PC-9 (cell line): ENCODE measurements at regions not wholly inside any gene's neighbourhood (a gene's known extent, or its start where the extent isn't known, plus 50 kb on each side); places are given as distances from the start of the nearest gene placed in this dataset.

Experiments used
- BruUV-seq: library from RNA; stranded (reverse); fragments of 400-500 nt; replicated peaks from 2 replicates; lab custom pipeline; 2021; lab: Mats Ljungman, UMichigan
- CTCF ChIA-PET: fragments of 300-600 bp; sonication (Branson Sonifier 250); formaldehyde crosslinking; loops from one replicate; lab custom pipeline; 2022; ENCODE audit warnings: antibody characterized with exemption; lab: Charles Lee
- POLR2A ChIA-PET: fragments of 300-600 bp; sonication (Branson Sonifier 250); formaldehyde crosslinking; loops from one replicate; lab custom pipeline; 2022; ENCODE audit warnings: antibody characterized with exemption; ENCODE audit not compliant: unreplicated experiment; lab: Charles Lee
- DNase-seq, 2 experiments: peaks; one replicate each; pipeline versions ENCODE4 v3.0.0 to v3.0.0-alpha.2; 2015 to 2022; ENCODE audit warnings: mixed read lengths in 1 of 2
- H2AFZ ChIP-seq: fragments of 200-600 bp; sonication (generic); 2 replicates; pipeline ENCODE4 v1.8.1; 2017; ENCODE audit warnings: antibody characterized with exemption
- H3F3A ChIP-seq: fragments of 200-600 bp; sonication (generic); 2 replicates; pipeline ENCODE4 v1.8.1; 2017; ENCODE audit warnings: antibody characterized with exemption, mild to moderate bottlenecking, low read depth; ENCODE audit not compliant: insufficient read depth
- H3K27ac ChIP-seq: fragments of 200-600 bp; sonication (generic); 2 replicates; pipeline ENCODE4 v1.6.1; 2016; ENCODE audit warnings: mixed run types
- H3K27me3 ChIP-seq: fragments of 200-600 bp; sonication (generic); 2 replicates; pipeline ENCODE4 v1.6.1; 2016; ENCODE audit warnings: low read depth, mixed run types; ENCODE audit not compliant: insufficient read depth
- H3K36me3 ChIP-seq: fragments of 200-600 bp; sonication (generic); 2 replicates; pipeline ENCODE4 v1.6.1; 2016; ENCODE audit warnings: low read depth, mixed run types
- H3K4me1 ChIP-seq: fragments of 200-600 bp; sonication (generic); replicated peaks from 2 replicates; pipeline ENCODE4 v1.6.1; 2016; ENCODE audit warnings: mixed run types; ENCODE audit not compliant: insufficient read depth
- H3K4me2 ChIP-seq: fragments of 200-600 bp; sonication (generic); 2 replicates; pipeline ENCODE4 v1.6.1; 2017; ENCODE audit warnings: mixed run types
- H3K4me3 ChIP-seq: fragments of 200-600 bp; sonication (generic); 2 replicates; pipeline ENCODE4 v1.6.1; 2016; ENCODE audit warnings: mixed run types
- H3K79me2 ChIP-seq: fragments of 200-600 bp; sonication (generic); 2 replicates; pipeline ENCODE4 v1.6.1; 2017; ENCODE audit warnings: low read depth, mixed run types
- H3K9me2 ChIP-seq: fragments of 200-600 bp; sonication (generic); 2 replicates; pipeline ENCODE4 v1.8.1; 2017; ENCODE audit warnings: mild to moderate bottlenecking; ENCODE audit not compliant: insufficient read depth
- H3K9me3 ChIP-seq: fragments of 200-600 bp; sonication (generic); 2 replicates; pipeline ENCODE4 v1.8.1; 2016; ENCODE audit warnings: low read depth; ENCODE audit not compliant: insufficient read depth
- H4K20me1 ChIP-seq: fragments of 200-600 bp; sonication (generic); 2 replicates; pipeline ENCODE4 v1.8.1; 2017; ENCODE audit not compliant: insufficient read depth
- CTCF ChIP-seq: fragments of 200-600 bp; sonication (generic); conservative IDR thresholded peaks from 2 replicates; pipeline ENCODE4 v1.6.1; 2017; ENCODE audit warnings: mixed run types, antibody characterized with exemption, mild to moderate bottlenecking, moderate library complexity
- EZH2 ChIP-seq: fragments of 200-600 bp; sonication (generic); IDR thresholded peaks from 2 replicates; pipeline ENCODE4 v1.8.0; 2017; ENCODE audit warnings: antibody characterized with exemption, low read depth
- intact Hi-C: fragments of 100-400 bp; cut with micrococcal nuclease; formaldehyde crosslinking; loops from one replicate; pipeline ENCODE4 v1.10.0; 2022; ENCODE audit not compliant: unreplicated experiment

GRCh38 chr2:118584062-118584749, 263.2 kb downstream of the EN1 start:
- BruUV-seq: no TSS peak
- H3K4me2 ChIP-seq: no peak overlapping the region

GRCh38 chr2:118582058-118582457, 265.4 kb downstream of the EN1 start:
- Histone ChIP-seq H3K9me3 (no peaks in the 10 kb centered on the region), H3K4me1 (no peaks in the 10 kb centered on the region), H4K20me1 (no peaks in the 10 kb centered on the region), H2AFZ (no peak overlapping the region), H3K4me3 (no peak overlapping the region), H3K27ac (no peak overlapping the region), H3F3A (no peaks in the 10 kb centered on the region), H3K27me3 (peaks cover 19% of the 10 kb centered on the region; the same call in 1 of the 2 replicates), H3K79me2 (no peaks in the 10 kb centered on the region), H3K4me2 (no peak overlapping the region), H3K36me3 (no peaks in the 10 kb centered on the region), H3K9me2 (no peaks in the 10 kb centered on the region)
- BruUV-seq: no TSS peak
- intact Hi-C loops: no loop called here
- no peak for DNase-seq
- TF ChIP-seq CTCF (no peak), EZH2 (no peak)
- CTCF ChIA-PET: no interaction called here
- POLR2A ChIA-PET: no interaction called here

More at GRCh38 chr2:118584062-118584749, 263.2 kb downstream of the EN1 start:
- H4K20me1 ChIP-seq: no peaks in the 10 kb centered on the region
- no peak for TF ChIP-seq CTCF
- TF ChIP-seq EZH2: no peak
- no peak overlapping the region for H3K27ac ChIP-seq
- CTCF ChIA-PET: no interaction called here
- no peak overlapping the region for H2AFZ ChIP-seq
- no peak for DNase-seq
- POLR2A ChIA-PET: no interaction called here
- H3K9me2 ChIP-seq: no peaks in the 10 kb centered on the region
- H3K4me3 ChIP-seq: no peak overlapping the region
- no peaks in the 10 kb centered on the region for H3K79me2 ChIP-seq
- H3K27me3 ChIP-seq: peaks cover 19% of the 10 kb centered on the region; the same call in 1 of the 2 replicates
- H3K4me1 ChIP-seq: no peaks in the 10 kb centered on the region
- H3K9me3 ChIP-seq: no peaks in the 10 kb centered on the region
- intact Hi-C loops: no loop called here
- H3F3A ChIP-seq: no peaks in the 10 kb centered on the region
- H3K36me3 ChIP-seq: no peaks in the 10 kb centered on the region

- Histone ChIP-seq H2AFZ (no peak overlapping the region), H3K27ac (no peak overlapping the region), H3K79me2 (no peaks in the 10 kb centered on the region), H3K9me2 (no peaks in the 10 kb centered on the region), H4K20me1 (no peaks in the 10 kb centered on the region), H3K9me3 (no peaks in the 10 kb centered on the region), H3K4me2 (no peak overlapping the region), H3K4me3 (no peak overlapping the region), H3K27me3 (peaks cover 19% of the 10 kb centered on the region; the same call in 1 of the 2 replicates), H3K4me1 (no peaks in the 10 kb centered on the region), H3K36me3 (no peaks in the 10 kb centered on the region), H3F3A (no peaks in the 10 kb centered on the region)
- ChIA-PET CTCF (no interaction called here), POLR2A (no interaction called here)
- TF ChIP-seq EZH2 (no peak), CTCF (no peak)
- intact Hi-C loops: no loop called here
- no peak for DNase-seq
- BruUV-seq: no TSS peak
Observed at GRCh38 chr2:118580651-118581050, 266.8 kb downstream of the EN1 start.
